ENCODE measurements at regions not wholly inside any gene's neighbourhood (a gene's known extent, or its start where the extent isn't known, plus 50 kb on each side); places are given as distances from the start of the nearest gene placed in this dataset.

DNA sequence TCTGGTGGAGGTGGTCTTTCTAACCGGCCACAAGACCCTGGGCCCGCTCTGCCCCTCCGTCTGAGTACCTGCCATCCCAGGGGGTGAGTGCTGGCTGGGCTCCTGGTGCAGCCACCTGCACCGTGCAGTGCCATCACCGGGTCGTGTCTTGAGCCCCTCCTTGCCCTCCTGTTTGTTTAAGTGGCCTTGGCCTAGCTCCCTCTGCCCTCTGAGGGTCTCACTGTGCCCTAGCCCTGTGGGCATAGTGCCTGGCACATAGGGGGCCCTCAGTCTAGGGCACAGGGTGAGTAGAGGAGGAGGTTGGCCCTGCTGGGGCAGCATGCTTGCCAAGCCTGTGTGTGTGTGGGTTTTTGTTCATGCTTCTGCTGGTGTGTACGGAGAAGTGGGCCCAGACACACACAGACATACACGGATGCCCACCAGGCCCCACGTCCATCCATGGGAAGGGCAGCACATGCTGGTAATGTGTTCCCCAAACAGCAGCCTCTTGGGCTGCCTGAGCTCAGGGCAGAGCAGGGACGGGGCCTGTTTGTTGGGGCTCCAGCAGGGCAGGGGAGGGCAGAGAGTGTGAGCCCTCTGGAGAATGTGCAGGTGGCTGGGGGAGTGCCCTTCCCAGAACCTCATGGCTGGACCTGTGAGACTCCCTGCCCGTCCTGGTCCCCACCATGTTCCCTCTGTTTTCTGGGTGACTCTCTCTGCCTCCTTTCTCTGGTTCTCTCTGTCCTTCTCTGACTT is 94.6 kb downstream of the GLI2 start:
- no peak for DNase-seq

- DNase-seq, result no peak
These were observed 95.4 kb downstream of the GLI2 start for GRCh38 chr2:120831086-120831485.

DNA sequence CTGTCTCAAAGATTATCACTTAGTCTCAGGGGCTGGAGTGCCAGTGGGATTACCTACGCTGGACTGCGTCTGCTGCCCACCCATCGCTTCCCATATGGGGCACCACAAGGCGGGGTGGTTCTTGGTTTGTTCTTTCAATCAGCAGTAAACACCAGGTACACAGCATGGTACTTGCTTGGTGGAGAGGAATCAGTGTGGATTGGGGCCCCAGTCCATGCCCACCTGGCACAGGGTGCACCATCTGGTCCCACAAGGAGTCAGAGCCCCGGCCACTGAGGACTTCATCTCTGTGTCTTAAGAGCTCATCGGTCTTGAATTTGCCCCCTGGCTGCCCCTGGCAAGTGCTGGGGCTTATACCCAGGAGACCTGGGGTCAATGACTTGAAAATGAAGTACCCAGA is 96.2 kb downstream of the GLI2 start:
- DNase-seq, result no peak

- DNase-seq, result no peak
These were observed 96.8 kb downstream of the GLI2 start for GRCh38 chr2:120832296-120833070.

- DNase-seq, result no peak
These were observed 97.5 kb downstream of the GLI2 start for GRCh38 chr2:120833127-120833675.

DNA sequence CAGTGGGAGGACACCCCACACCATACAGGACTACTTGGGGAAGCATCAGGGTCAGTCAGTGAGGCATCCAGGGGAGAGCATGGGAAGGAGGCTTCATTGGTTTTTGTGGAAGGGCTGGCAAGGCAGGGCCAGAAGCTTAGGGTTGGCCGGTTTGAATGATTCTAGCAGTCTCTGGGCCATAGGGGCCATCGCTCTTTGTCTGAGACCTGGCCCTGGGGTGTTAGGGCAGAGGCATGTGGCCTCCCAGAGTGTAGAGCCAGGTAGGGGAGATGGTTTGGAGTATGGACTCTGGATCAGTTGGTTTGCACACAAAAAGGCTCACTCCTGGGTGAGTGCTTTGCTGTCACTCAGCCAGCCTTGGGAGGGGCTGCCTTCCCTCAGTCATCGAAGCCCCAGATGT is 98.5 kb downstream of the GLI2 start:
- DNase-seq, result no peak

- DNase-seq, result no peak
These were observed 100.6 kb downstream of the GLI2 start for GRCh38 chr2:120836281-120836680.

DNA sequence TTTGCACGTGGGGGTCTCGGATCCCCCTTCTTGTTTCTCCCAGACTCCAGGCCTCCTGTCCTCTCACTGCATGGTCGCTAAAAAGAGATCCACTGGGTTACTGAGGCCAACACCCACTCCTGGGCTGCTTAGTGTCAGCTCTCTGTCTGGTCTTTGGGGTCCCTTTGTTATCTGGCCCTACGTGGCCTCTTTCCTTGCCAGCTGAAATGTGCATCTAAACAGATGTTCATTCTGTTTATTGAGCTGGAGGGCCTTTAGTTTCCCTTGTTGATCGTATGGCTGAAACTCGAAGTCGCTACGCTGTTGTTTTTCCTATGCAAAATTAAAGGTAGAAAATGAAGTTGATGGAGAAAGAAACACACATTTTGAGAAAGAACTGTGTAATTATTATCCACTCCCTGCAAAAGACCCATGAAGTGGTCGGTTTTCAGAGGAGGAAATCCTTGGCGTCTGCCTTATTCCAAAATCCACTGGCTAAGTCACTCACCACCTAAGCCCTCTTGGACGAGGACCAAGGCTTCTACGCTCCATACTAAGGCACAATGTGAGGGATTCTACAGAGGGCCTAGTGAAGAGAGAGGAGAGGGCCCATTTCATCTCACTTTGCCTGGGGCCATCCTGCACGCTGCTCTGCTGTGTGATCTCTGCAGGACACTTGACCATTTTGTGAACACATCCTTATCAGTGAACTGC is 105.3 kb downstream of the GLI2 start:
- DNase-seq, result no peak

- DNase-seq, result no peak
These were observed 107.1 kb downstream of the GLI2 start for GRCh38 chr2:120842456-120843439.

DNA sequence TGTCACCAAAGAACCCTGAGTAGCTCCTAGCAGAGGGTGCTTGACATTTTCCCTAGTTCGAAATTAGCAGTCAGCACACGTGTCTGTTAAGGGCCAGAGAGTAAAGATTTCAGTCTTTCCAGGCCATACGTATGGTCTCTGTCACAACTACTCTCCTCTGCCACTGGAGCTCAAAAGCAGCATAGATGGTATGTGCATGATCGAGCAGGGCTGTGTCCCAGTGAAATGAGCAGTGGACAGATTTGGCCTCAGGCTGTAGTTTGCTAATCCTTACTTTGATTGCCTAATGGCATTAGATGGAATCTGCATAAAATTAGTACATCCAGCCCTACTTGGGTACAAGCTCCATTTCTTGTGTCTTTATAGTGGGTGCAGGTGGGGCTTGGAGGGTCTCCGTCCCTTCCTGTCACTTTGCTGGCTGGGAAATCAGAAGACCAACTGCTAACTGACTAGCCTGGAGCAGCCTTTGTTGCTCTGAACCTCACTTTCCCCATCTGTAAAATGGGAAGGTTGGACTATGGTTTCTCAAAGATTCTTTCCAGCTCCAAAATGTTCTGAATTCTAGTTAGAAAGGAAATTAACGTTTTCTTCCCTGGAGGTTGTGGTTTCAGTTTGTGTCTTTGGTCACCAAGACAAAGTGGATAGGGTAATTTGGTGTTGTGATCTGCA is 108.5 kb downstream of the GLI2 start:
- no peak for DNase-seq

DNA sequence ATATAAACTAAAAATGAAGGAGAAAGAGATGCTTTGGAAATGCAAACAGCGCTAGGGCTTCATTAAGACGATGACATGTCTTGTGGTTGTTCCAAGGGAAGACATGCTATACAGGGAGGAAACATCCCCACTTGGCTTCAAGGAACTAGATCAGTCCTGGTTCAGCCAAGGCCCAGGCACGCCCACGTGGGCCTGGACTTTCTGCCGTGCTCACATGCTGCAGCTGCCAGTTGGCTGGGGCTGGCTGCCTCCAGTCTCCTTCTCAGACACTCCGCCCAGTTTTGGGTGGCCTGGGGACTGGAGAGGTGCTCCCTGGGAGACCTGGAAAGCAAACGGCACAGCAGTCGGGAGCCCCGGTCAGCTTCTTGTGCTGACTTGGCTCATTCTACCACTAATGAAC is 109.6 kb downstream of the GLI2 start:
- no peak for DNase-seq

DNA sequence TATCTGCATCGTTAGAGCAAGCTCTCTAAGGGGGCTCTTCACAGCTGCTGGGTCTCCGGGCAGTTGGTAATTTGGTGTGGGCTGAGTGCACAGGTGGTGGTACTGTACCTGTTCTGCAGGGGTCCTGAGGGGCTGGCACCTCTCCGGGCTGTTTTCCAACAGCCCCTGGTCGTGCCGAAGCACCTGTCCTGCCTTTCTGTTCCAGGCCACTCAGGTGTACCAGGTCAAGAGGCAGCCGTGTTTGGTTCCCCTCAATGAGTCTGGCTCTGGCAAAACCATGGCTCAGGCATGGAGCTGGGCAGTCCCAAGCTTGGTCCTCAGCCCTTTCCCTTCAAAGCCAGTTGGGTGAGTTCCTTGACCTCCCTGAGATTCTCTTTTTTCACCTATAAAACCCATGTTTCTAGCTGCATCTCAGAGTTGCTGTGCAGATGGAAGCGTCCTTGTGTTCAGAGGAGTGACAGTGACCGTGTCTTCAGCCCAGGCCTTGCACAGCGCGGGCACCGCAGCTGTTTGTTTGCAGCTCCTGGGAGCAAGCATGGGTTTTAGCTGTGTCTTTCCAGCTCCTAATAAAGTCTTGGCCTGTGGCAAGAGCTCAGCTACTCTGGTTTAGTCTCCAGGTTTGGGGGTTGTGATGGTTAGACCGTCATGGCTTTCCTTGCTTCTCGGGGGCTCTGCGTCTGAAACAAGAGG is 110.9 kb downstream of the GLI2 start:
- no peak for DNase-seq

DNA sequence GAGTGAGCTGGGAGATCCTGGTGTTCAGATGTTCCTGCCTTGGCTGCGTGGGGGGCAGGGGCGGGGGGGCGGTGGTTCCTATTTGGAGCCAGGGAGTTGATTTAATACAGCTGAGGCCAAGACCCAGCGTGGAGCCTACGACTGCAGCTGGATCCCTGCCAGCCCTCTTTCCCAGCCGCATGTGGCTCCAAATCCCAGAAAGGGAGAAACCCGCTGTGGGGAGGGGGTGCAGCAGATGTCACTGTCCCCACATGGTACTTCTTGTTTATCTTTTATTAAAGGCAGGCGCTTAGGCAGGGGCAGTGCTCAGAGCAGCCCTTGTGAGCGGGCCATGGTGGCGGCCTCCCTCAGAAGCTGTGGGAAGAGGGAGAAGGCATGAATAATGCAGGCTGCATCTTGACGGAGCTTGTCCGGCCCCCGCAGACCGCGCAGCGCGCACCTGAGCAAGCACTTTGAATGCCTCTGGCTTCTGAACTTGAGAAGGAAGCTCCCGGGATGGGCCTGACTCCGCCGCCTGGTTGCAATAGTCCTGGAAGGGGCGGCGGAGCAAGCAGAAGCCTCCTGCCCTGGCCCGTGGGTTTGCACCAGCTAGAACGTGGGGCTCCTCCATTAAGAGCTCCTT is 112.1 kb downstream of the GLI2 start:
- DNase-seq, result peak; percentile 86

GRCh38 chr2:120849278-120849677 is 113.6 kb downstream of the GLI2 start:
- DNase-seq, result no peak

- DNase-seq, result no peak
These were observed 114.9 kb downstream of the GLI2 start for GRCh38 chr2:120850551-120850950.

- no peak for DNase-seq
These were observed 115.6 kb downstream of the GLI2 start for GRCh38 chr2:120851116-120851773.

DNA sequence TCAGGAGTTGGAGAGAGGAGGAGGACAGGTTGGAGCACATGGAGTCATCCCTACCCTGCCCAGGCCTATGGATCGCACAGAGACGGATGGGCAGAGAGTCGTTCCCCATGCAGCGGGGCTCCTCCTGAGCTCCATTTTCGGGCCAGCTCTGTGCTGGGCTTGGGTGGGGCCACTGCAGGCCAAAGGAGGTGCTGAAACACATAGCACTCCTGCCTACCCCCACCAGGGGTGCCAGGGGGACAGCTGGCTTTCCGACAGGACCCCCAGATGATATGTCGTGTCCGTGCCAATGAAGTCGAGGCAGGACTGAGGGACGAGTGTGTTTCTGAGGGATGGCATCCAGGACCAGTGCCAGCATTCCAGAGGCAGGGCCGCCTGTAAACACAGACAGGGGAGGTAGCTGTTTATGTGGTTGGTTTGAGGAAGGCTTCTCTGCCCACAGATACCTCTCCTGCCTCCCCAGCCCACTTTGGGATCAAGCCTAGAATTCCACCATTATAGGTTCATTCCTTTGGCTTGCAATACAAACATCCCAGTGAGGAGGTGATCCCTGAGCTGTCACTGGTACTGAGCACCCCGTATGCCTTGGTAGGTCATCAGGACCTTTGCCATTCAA is 116.6 kb downstream of the GLI2 start:
- DNase-seq, result no peak

DNA sequence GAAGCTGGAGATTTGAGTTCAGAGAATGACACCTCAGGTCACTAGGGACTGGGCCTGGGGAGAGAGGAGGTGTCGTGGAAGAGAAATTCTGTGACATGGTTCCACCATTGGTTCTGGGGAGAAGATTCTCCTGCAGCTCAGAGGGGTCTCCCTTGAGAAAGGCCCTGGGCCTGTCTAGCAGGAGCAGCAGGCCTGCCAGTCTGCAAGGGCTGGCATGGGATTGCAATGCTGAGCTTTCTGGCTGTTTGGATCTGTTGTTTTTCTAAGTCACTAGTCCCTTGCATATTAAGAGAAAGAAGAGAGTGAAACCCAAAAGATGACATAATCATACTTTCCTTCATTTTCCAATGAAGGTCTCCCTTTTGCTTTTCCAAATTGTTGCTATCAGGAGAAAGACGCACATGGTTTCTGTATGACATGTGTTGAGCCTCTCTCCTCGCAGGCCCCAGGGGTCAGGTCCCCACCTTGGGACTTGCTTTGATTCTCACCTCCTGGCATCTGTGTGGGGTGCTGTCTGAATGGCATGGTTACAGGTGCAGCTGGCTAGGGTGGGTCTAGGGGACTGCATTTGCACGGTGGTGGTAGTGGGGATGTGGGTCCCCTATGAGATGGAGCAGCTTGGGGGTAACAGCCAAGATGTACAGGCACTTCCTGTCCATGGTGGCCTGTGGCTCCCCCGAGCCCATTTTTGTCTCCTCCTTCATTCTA is 117.8 kb downstream of the GLI2 start:
- DNase-seq, result no peak

All from DMS 273 treated with DMSO at 0.1 percent for 48 hours (cell line).